GM19455 (cell line): ENCODE measurements at regions not wholly inside any gene's neighbourhood (a gene's known extent, or its start where the extent isn't known, plus 50 kb on each side); places are given as distances from the start of the nearest gene placed in this dataset.

Experiments used
- ATAC-seq: cut with Tn5 transposase; IDR thresholded peaks from one replicate; pipeline ENCODE4 v1.9.1; 2021; ENCODE audit not compliant: unreplicated experiment

- ATAC-seq: no peak
These were observed 884.6 kb upstream of the CHAC2 start for GRCh38 chr2:52882974-52883373.

GRCh38 chr2:52881606-52882005, 886.0 kb upstream of the CHAC2 start:
- no peak for ATAC-seq

- ATAC-seq: no peak
These were observed 886.7 kb upstream of the CHAC2 start for GRCh38 chr2:52880872-52881271.

GRCh38 chr2:52879561-52879960, 888.0 kb upstream of the CHAC2 start:
- no peak for ATAC-seq

GRCh38 chr2:52877703-52878102, 889.9 kb upstream of the CHAC2 start:
- no peak for ATAC-seq

- no peak for ATAC-seq
These were observed 893.0 kb upstream of the CHAC2 start for GRCh38 chr2:52874466-52875106.

- no peak for ATAC-seq
These were observed 904.8 kb upstream of the CHAC2 start for GRCh38 chr2:52862801-52863200.

- ATAC-seq: no peak
These were observed 906.0 kb upstream of the CHAC2 start for GRCh38 chr2:52861596-52861995.

GRCh38 chr2:52859065-52859464, 908.5 kb upstream of the CHAC2 start:
- ATAC-seq: no peak

GRCh38 chr2:52857722-52858121, 909.9 kb upstream of the CHAC2 start:
- no peak for ATAC-seq

GRCh38 chr2:52852006-52852405, 915.6 kb upstream of the CHAC2 start:
- ATAC-seq: no peak

GRCh38 chr2:52844701-52845423, 922.7 kb upstream of the CHAC2 start:
- no peak for ATAC-seq

GRCh38 chr2:52835909-52836308, 931.7 kb upstream of the CHAC2 start:
- ATAC-seq: no peak

GRCh38 chr2:52831216-52831615, 936.4 kb upstream of the CHAC2 start:
- ATAC-seq: no peak

GRCh38 chr2:52828112-52828511, 939.5 kb upstream of the CHAC2 start:
- no peak for ATAC-seq

GRCh38 chr2:52821631-52822030, 946.0 kb upstream of the CHAC2 start:
- no peak for ATAC-seq

- no peak for ATAC-seq
These were observed 948.6 kb upstream of the CHAC2 start for GRCh38 chr2:52818958-52819357.

GRCh38 chr2:52810460-52810859, 957.1 kb upstream of the CHAC2 start:
- ATAC-seq: no peak

GRCh38 chr2:52805901-52806410, 961.6 kb upstream of the CHAC2 start:
- no peak for ATAC-seq

- no peak for ATAC-seq
These were observed 973.0 kb upstream of the CHAC2 start for GRCh38 chr2:52794581-52794980.

- no peak for ATAC-seq
These were observed 988.2 kb upstream of the CHAC2 start for GRCh38 chr2:52779446-52779845.

- ATAC-seq: no peak
These were observed 991.0 kb upstream of the CHAC2 start for GRCh38 chr2:52776571-52776970.

GRCh38 chr2:52775674-52776073, 991.9 kb upstream of the CHAC2 start:
- ATAC-seq: no peak
